GM23338 (cell line): ENCODE measurements at regions not wholly inside any gene's neighbourhood (a gene's known extent, or its start where the extent isn't known, plus 50 kb on each side); places are given as distances from the start of the nearest gene placed in this dataset.
"Not testable (repeated sequence)": the region's sequence is repeated elsewhere in the genome, so short reads cannot be mapped to it uniquely, and the experiment has no call there.

Source experiments
- ATAC-seq: fragments of 200-7000 bp; cut with Tn5 transposase; 3 replicates; pipeline ENCODE4 v1.9.1; 2020
- DNase-seq: peaks from one replicate; pipeline ENCODE4 v3.0.0-alpha.2; 2015; ENCODE audit warnings: low spot score
- H2AFZ ChIP-seq: fragments of 200-600 bp; sonication (generic); 2 replicates; pipeline ENCODE4 v1.8.0; 2016; ENCODE audit warnings: antibody characterized with exemption, mild to moderate bottlenecking, moderate library complexity
- H3F3A ChIP-seq: fragments of 200-600 bp; sonication (generic); replicated peaks from 2 replicates; pipeline ENCODE4 v1.8.0; 2017; ENCODE audit warnings: antibody characterized with exemption, mixed run types, low read depth
- H3K27ac ChIP-seq: fragments of 200-600 bp; sonication (generic); 2 replicates; pipeline ENCODE4 v1.6.1; 2016; ENCODE audit warnings: low read depth
- H3K27me3 ChIP-seq: fragments of 200-600 bp; sonication (generic); 2 replicates; pipeline ENCODE4 v1.8.0; 2016; ENCODE audit warnings: mild to moderate bottlenecking, mixed run types, moderate library complexity; ENCODE audit not compliant: insufficient read depth
- H3K36me3 ChIP-seq: fragments of 200-600 bp; sonication (generic); 2 replicates; pipeline ENCODE4 v1.8.0; 2016; ENCODE audit warnings: mild to moderate bottlenecking; ENCODE audit not compliant: insufficient read depth
- H3K4me1 ChIP-seq: fragments of 200-600 bp; sonication (generic); 2 replicates; pipeline ENCODE4 v1.8.0; 2016; ENCODE audit warnings: mild to moderate bottlenecking, moderate library complexity; ENCODE audit not compliant: insufficient read depth
- H3K4me2 ChIP-seq: fragments of 200-600 bp; sonication (generic); 2 replicates; pipeline ENCODE4 v1.7.1; 2017; ENCODE audit warnings: mixed run types
- H3K4me3 ChIP-seq: fragments of 200-600 bp; sonication (generic); 2 replicates; pipeline ENCODE4 v1.6.1; 2016; ENCODE audit warnings: mixed run types
- H3K79me2 ChIP-seq: fragments of 200-600 bp; sonication (generic); replicated peaks from 2 replicates; pipeline ENCODE4 v1.8.0; 2017; ENCODE audit warnings: mild to moderate bottlenecking; ENCODE audit not compliant: insufficient read depth
- H3K9me2 ChIP-seq: fragments of 200-600 bp; sonication (generic); 2 replicates; pipeline ENCODE4 v1.8.0; 2017; ENCODE audit not compliant: insufficient read depth
- H4K20me1 ChIP-seq: fragments of 200-600 bp; sonication (generic); replicated peaks from 2 replicates; pipeline ENCODE4 v1.8.0; 2017; ENCODE audit warnings: mild to moderate bottlenecking; ENCODE audit not compliant: insufficient read depth
- H3K27ac Mint-ChIP-seq: 2 replicates; pipeline ENCODE4 v1.8.0; 2020; ENCODE audit warnings: inconsistent platforms, mild to moderate bottlenecking, moderate library complexity, mixed read lengths
- H3K27me3 Mint-ChIP-seq: 3 replicates; pipeline ENCODE4 v1.8.0; 2022; ENCODE audit warnings: low read depth, mild to moderate bottlenecking, moderate library complexity, mixed read lengths, inconsistent platforms; ENCODE audit not compliant: insufficient read depth, poor library complexity
- H3K36me3 Mint-ChIP-seq: 3 replicates; pipeline ENCODE4 v1.8.0; 2021; ENCODE audit warnings: low read depth, mild to moderate bottlenecking, inconsistent platforms, moderate library complexity, mixed read lengths
- H3K4me1 Mint-ChIP-seq: 3 replicates; pipeline ENCODE4 v1.8.0; 2020; ENCODE audit warnings: mild to moderate bottlenecking, inconsistent platforms, mixed read lengths
- H3K4me3 Mint-ChIP-seq: 3 replicates; pipeline ENCODE4 v1.8.0; 2021; ENCODE audit warnings: moderate library complexity, mild to moderate bottlenecking, inconsistent platforms, mixed read lengths
- H3K9me3 Mint-ChIP-seq: 3 replicates; pipeline ENCODE4 v1.8.0; 2020; ENCODE audit warnings: moderate library complexity, mild to moderate bottlenecking, inconsistent platforms, mixed read lengths
- JUNB ChIP-seq: IDR thresholded peaks from one replicate; pipeline ENCODE4 v1.6.1; 2016; ENCODE audit warnings: antibody characterized with exemption; ENCODE audit not compliant: unreplicated experiment
- NANOG ChIP-seq: IDR thresholded peaks from 2 replicates; pipeline ENCODE4 v1.6.1; 2016; ENCODE audit warnings: antibody characterized with exemption, borderline replicate concordance
- POLR2AphosphoS5 ChIP-seq: IDR thresholded peaks from 2 replicates; pipeline ENCODE4 v1.6.1; 2016; ENCODE audit warnings: antibody characterized with exemption, low read depth
- STAT1 ChIP-seq: IDR thresholded peaks from one replicate; pipeline ENCODE4 v1.6.1; 2016; ENCODE audit warnings: antibody characterized with exemption; ENCODE audit not compliant: unreplicated experiment
- ZNF331 ChIP-seq: fragments of 250-450 bp; sonication (Bioruptor Pico); IDR thresholded peaks from 2 replicates; pipeline ENCODE4 v1.5.0; 2020; ENCODE audit warnings: low read depth, mild to moderate bottlenecking, moderate library complexity
- ZNF462 ChIP-seq: fragments of 250-450 bp; sonication (Bioruptor Pico); IDR thresholded peaks from 2 replicates; pipeline ENCODE4 v1.5.0; 2020; ENCODE audit warnings: mild to moderate bottlenecking, moderate library complexity

- Histone ChIP-seq H3K4me1 (no peaks in the 10 kb centered on the region), H4K20me1 (no peaks in the 10 kb centered on the region), H3K9me2 (no peaks in the 10 kb centered on the region), H3F3A (no peaks in the 10 kb centered on the region), H3K36me3 (no peaks in the 10 kb centered on the region), H3K4me2 (no peak overlapping the region), H2AFZ (no peak overlapping the region), H3K79me2 (no peaks in the 10 kb centered on the region), H3K27me3 (no peaks in the 10 kb centered on the region), H3K27ac (no peak overlapping the region), H3K4me3 (no peak overlapping the region)
- no peaks in the 10 kb centered on the region; the same call in 2 of the 3 replicates for H3K9me3 Mint-ChIP-seq
- H3K4me1 Mint-ChIP-seq: peaks cover 4% of the 10 kb centered on the region; the same call in 2 of the 3 replicates
- H3K27ac Mint-ChIP-seq: no peak overlapping the region
- H3K4me3 Mint-ChIP-seq: no peak overlapping the region
- TF ChIP-seq POLR2AphosphoS5 (no peak), NANOG (no peak), ZNF462 (CRISPR knock-in tag) (no peak), JUNB (no peak), ZNF331 (CRISPR knock-in tag) (no peak), STAT1 (no peak)
- ATAC-seq (no peak), DNase-seq (no peak)
- no peaks in the 10 kb centered on the region for H3K36me3 Mint-ChIP-seq
- H3K27me3 Mint-ChIP-seq: peaks cover 2% of the 10 kb centered on the region
Observed at GRCh38 chr15:69767191-69767590, 314.6 kb downstream of the RPLP1 start.

GRCh38 chr15:69769336-69769735 is 316.7 kb downstream of the RPLP1 start:
- not testable (repeated sequence) for H2AFZ ChIP-seq, H3K9me2 ChIP-seq, ATAC-seq, H3K4me2 ChIP-seq, H3K4me1 ChIP-seq, H3K4me1 Mint-ChIP-seq, H3K79me2 ChIP-seq, H3K27ac ChIP-seq, H3K36me3 ChIP-seq, H3K27ac Mint-ChIP-seq, H3K36me3 Mint-ChIP-seq, H3K4me3 Mint-ChIP-seq, H4K20me1 ChIP-seq, H3K4me3 ChIP-seq, H3K27me3 Mint-ChIP-seq, H3K27me3 ChIP-seq, H3K9me3 Mint-ChIP-seq, H3F3A ChIP-seq
- DNase-seq: peak; percentile 57

GRCh38 chr15:69774258-69774657 is 321.6 kb downstream of the RPLP1 start:
- not testable (repeated sequence) for H3K36me3 Mint-ChIP-seq, H3K27me3 Mint-ChIP-seq, H3K4me1 Mint-ChIP-seq, H3K9me3 Mint-ChIP-seq, H3F3A ChIP-seq, ATAC-seq, H3K36me3 ChIP-seq, H3K4me3 ChIP-seq, H2AFZ ChIP-seq, H4K20me1 ChIP-seq, H3K4me1 ChIP-seq, H3K27ac Mint-ChIP-seq, H3K79me2 ChIP-seq, H3K27me3 ChIP-seq, H3K9me2 ChIP-seq, H3K4me3 Mint-ChIP-seq, DNase-seq, H3K27ac ChIP-seq, H3K4me2 ChIP-seq

- H3K27me3 ChIP-seq, H3K9me3 Mint-ChIP-seq, H2AFZ ChIP-seq, H3K36me3 ChIP-seq, DNase-seq, H3K27ac Mint-ChIP-seq, H3K27ac ChIP-seq, H3K4me3 ChIP-seq, H3K36me3 Mint-ChIP-seq, H3K4me1 ChIP-seq, H4K20me1 ChIP-seq, H3K4me3 Mint-ChIP-seq, ATAC-seq, H3K79me2 ChIP-seq, H3K9me2 ChIP-seq, H3F3A ChIP-seq, H3K4me2 ChIP-seq, H3K27me3 Mint-ChIP-seq, H3K4me1 Mint-ChIP-seq: not testable (repeated sequence)
Observed at GRCh38 chr15:69774711-69775110, 322.1 kb downstream of the RPLP1 start.
